ENCODE measurements at regions not wholly inside any gene's neighbourhood (a gene's known extent, or its start where the extent isn't known, plus 50 kb on each side); places are given as distances from the start of the nearest gene placed in this dataset.

DNA sequence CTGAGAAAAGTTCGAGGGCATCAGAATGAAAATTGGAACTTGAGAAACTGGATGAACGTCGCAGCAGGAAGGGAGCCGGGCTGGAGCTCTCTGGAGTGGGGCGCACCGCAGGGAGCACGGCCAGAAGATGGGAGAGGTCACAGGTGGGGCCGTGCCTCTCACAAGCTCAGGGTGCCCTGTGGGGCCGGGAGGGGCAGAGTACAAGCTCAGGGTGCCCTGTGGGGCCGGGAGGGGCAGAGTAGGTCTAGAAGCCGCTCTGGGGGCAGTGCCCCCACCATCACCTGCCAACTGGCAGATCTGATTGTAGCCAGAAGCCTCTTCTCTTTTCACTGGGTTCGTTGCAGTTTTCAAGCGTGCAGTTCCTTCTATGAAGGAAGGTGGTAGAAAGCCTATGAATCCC lies 61.1 kb upstream of the SNX9 start:
- ATAC-seq (no peak), DNase-seq (no peak)
- no peaks in the 10 kb centered on the region for H3K36me3 ChIP-seq
- TF ChIP-seq, protein P1, sequence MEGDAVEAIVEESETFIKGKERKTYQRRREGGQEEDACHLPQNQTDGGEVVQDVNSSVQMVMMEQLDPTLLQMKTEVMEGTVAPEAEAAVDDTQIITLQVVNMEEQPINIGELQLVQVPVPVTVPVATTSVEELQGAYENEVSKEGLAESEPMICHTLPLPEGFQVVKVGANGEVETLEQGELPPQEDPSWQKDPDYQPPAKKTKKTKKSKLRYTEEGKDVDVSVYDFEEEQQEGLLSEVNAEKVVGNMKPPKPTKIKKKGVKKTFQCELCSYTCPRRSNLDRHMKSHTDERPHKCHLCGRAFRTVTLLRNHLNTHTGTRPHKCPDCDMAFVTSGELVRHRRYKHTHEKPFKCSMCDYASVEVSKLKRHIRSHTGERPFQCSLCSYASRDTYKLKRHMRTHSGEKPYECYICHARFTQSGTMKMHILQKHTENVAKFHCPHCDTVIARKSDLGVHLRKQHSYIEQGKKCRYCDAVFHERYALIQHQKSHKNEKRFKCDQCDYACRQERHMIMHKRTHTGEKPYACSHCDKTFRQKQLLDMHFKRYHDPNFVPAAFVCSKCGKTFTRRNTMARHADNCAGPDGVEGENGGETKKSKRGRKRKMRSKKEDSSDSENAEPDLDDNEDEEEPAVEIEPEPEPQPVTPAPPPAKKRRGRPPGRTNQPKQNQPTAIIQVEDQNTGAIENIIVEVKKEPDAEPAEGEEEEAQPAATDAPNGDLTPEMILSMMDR (IDR thresholded peaks at IDR 0.05) = no peak
- no peaks in the 10 kb centered on the region for H3K27me3 ChIP-seq (ENCODE audit: low read depth)
- intact Hi-C loops (cut with DNase I) = no loop called here
- H3K4me1 ChIP-seq = peaks cover 38% of the 10 kb centered on the region
- H3K4me3 ChIP-seq = no peak overlapping the region
- no peaks in the 10 kb centered on the region for H3K9me3 ChIP-seq
- H3K27ac ChIP-seq = no peak overlapping the region

DNA sequence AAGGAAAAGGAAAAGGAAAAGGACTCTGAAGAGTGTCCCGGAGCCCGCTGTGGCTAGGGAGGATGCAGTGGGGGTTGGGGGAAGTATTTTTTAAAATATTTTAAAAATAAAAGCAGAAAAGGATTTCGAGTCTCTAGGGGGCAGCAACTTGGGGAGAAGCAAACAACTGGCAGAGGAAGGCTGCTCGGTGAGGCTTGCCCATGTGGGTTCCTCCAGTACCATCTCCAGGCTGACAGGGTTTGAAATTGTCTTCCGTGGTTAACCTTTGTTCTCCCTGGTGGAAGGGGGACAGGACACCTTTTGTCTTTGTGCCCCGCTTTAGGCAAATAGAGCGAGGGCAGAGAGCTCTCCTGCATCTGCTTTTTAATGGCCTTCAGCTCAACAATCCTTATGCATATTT lies 60.4 kb upstream of the SNX9 start:
- TF ChIP-seq, protein P1 (IDR thresholded peaks at IDR 0.05) = no peak
- ATAC-seq (no peak), DNase-seq (no peak)
- Histone ChIP-seq H3K27me3 (ENCODE audit: low read depth) (no peaks in the 10 kb centered on the region), H3K4me3 (no peak overlapping the region), H3K36me3 (no peaks in the 10 kb centered on the region), H3K9me3 (no peaks in the 10 kb centered on the region), H3K4me1 (peaks cover 36% of the 10 kb centered on the region), H3K27ac (no peak overlapping the region)
- intact Hi-C loops (cut with DNase I) = no loop called here

DNA sequence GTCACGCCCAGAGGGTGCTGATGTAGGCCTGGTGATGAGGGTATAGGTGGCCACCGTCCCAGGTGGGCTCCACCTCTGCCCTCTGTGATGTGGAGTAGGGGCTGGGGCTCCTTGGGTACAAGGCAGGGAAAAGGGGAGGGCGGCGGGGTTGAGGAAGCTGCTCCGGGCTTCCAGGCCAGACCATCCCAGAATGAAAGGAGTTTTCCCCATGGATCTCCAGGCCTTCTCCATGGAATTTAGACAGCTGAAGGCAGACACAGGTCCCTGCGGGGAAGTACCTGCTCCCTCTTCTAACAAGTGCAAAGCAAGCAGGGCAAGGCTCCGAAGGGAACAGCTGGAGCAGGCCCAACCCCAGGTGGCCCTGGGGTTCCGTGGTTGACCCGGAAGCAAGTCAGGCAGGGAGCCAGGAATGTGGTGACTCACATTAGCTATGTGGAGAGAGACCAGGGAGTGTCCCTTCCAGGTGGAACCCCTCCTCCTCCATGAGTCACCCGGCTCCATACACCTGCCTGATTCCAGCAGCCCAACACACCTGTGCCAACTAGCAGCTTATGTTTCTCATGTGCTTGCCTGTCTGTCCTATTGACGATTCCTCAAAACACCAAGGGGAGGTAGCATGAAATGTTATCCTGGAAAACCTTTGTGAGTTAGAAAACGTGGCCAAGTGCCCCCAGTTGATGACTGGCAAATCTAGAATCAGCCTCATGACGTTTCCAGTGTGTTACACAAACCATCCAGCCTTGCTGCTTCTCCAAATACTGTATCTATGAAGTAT lies 59.7 kb upstream of the SNX9 start:
- H3K27me3 ChIP-seq (ENCODE audit: low read depth) = no peaks in the 10 kb centered on the region
- H3K9me3 ChIP-seq = no peaks in the 10 kb centered on the region
- intact Hi-C loops (cut with DNase I) = no loop called here
- no peak overlapping the region for H3K27ac ChIP-seq
- H3K4me3 ChIP-seq = no peak overlapping the region
- H3K36me3 ChIP-seq = no peaks in the 10 kb centered on the region
- TF ChIP-seq, protein P1 (IDR thresholded peaks at IDR 0.05) = no peak
- DNase-seq (peak; percentile 93), ATAC-seq (peak; percentile 92 to 93)
- H3K4me1 ChIP-seq = peaks cover 36% of the 10 kb centered on the region

DNA sequence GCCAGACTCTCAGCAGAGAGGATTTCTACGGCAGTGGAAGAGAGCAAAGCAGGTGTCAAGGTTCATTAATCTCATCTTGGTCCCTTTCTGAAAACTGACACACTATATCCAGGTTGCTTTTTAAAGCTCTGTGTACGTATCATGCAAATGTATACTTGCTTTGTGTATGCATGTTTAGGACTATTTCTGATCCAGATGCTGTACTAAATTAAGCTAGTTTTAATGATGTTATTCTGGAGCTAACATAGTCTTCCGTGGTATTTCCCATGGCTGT lies 59.2 kb upstream of the SNX9 start:
- DNase-seq = no peak
- H3K4me1 ChIP-seq = peaks cover 36% of the 10 kb centered on the region
- H3K4me3 ChIP-seq = peak overlapping the region; percentile 12
- intact Hi-C loops (cut with DNase I) = no loop called here
- no peaks in the 10 kb centered on the region for H3K27me3 ChIP-seq (ENCODE audit: low read depth)
- H3K27ac ChIP-seq = no peak overlapping the region
- H3K36me3 ChIP-seq = no peaks in the 10 kb centered on the region
- TF ChIP-seq, protein P1 (IDR thresholded peaks at IDR 0.05) = no peak
- no peak for ATAC-seq
- no peaks in the 10 kb centered on the region for H3K9me3 ChIP-seq

DNA sequence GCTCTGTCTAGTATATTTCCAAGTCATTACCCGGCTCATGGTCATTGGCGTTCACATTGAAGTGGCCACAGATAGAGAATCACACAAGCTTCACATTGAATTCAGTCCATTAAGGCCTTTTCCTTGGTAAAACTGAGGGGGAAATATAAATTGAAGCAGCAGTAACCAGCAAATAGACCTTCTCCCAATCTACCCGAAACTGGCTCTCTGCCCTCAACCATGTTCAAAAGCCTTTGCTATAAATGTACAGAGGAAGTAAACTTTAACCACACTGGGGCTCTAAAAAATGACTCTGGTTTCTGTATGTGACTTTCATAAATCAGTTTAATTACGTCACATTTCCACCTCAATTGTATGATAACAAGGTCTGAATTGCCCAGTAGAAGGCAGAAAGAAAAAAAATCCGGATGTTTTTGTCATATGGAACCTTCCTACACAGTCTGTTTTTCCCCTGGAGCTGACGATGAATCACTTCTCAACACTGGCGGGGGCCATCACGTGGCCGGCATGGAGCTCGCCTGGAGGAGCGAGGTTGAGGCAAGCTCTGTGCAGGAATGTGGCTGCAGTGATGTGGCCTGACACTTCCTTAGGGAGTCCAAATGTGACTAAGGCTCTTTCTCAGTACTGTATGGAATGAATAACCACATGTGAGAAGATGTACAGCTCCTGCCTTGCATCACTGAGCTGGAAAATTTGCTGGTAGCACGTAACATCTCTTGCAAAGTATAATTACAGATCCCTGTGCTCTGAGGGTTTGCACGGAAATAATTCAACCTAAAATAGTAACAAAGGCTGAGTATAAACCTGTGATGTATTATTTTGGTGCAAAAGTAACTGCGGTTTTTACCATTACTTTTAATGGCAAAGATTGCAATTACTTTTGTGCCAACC lies 58.6 kb upstream of the SNX9 start:
- H3K27me3 ChIP-seq (ENCODE audit: low read depth) = no peaks in the 10 kb centered on the region
- H3K4me3 ChIP-seq = peak overlapping the region; percentile 12
- intact Hi-C loops (cut with DNase I) = no loop called here
- H3K4me1 ChIP-seq = peaks cover 41% of the 10 kb centered on the region
- H3K36me3 ChIP-seq = no peaks in the 10 kb centered on the region
- ATAC-seq (peak; percentile 71 to 72), DNase-seq (peak; percentile 80)
- H3K9me3 ChIP-seq = no peaks in the 10 kb centered on the region
- no peak overlapping the region for H3K27ac ChIP-seq
- TF ChIP-seq, protein P1 (IDR thresholded peaks at IDR 0.05) = no peak

All from lower lobe of right lung (tissue), 2 donors.